ENCODE measurements at regions not wholly inside any gene's neighbourhood (a gene's known extent, or its start where the extent isn't known, plus 50 kb on each side); places are given as distances from the start of the nearest gene placed in this dataset.

GRCh38 chr2:8413589-8414135 is 268.2 kb upstream of the ID2 start:
- TF ChIP-seq ZNF274 (IDR thresholded peaks at IDR 0.05; ENCODE audit: low read depth, low read length) (no peak), SUZ12 (IDR thresholded peaks at IDR 0.05; ENCODE audit: extremely low read depth, insufficient read depth, insufficient read length) (no peak), YY1 (IDR thresholded peaks at IDR 0.05; ENCODE audit: insufficient read depth, insufficient read length) (no peak)
- Histone ChIP-seq H3K4me1 (ENCODE audit: insufficient read depth, insufficient read length) (peaks cover 4% of the 10 kb centered on the region), H3K9ac (ENCODE audit: insufficient read length, low read depth) (no peak overlapping the region), H3K4me3 (ENCODE audit: insufficient read length, low read depth) (no peak overlapping the region), H3K27me3 (ENCODE audit: insufficient read depth, insufficient read length) (no peaks in the 10 kb centered on the region), H3K9me3 (ENCODE audit: insufficient read depth, low read length) (no peaks in the 10 kb centered on the region), H3K36me3 (ENCODE audit: insufficient read depth, insufficient read length, low read length) (no peaks in the 10 kb centered on the region)
- no peak for DNase-seq (ENCODE audit: low read depth, low spot score)

DNA sequence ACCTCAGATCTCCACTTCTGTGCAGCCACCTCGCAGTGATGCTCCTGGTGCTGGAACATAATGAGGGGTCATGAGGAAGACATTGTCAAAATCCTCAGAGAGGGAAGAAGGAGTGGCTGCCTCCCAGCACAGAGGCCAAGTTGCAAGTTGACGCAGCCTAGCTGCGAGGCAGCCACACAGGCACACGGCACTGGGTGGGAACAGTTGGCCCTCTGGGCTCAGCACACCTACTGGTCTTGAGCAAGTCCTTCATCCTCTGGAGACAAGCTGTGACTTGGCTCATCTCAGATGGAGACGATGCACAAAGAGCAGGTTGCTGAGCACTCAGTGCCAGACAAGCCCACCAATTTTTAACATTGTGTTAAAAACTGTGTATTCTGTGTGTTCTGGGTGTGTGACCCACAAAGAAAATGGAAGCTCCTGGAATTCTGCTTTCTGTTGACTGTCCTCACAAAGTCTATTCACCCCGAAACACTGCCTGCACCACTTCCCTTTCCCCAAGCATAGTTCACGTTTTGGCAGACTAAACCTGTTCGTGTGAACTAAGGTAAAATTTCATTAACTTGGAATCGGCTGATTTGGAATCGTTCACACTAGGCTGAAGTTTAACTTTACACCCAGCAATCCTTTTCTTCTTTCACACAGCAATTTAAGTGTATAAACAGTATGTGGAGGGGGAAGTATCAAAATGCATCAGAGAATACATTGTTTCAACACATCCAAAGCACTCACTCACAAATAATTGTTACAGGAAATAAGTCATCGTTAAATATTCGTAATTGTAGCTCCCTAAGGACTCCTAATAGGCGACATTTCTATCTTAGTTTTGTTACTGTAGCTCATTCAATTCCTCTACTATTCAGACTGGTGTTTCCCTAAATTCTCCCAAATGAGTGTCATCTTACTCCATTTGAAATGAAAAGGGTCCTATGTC is 266.6 kb upstream of the ID2 start:
- H3K36me3 ChIP-seq (ENCODE audit: insufficient read depth, insufficient read length, low read length), result no peaks in the 10 kb centered on the region
- H3K27me3 ChIP-seq (ENCODE audit: insufficient read depth, insufficient read length), result no peaks in the 10 kb centered on the region
- DNase-seq (ENCODE audit: low read depth, low spot score), result no peak
- H3K4me3 ChIP-seq (ENCODE audit: insufficient read length, low read depth), result no peak overlapping the region
- H3K4me1 ChIP-seq (ENCODE audit: insufficient read depth, insufficient read length), result peaks cover 4% of the 10 kb centered on the region
- TF ChIP-seq YY1 (IDR thresholded peaks at IDR 0.05; ENCODE audit: insufficient read depth, insufficient read length), result no peak
- TF ChIP-seq ZNF274 (IDR thresholded peaks at IDR 0.05; ENCODE audit: low read depth, low read length), result no peak
- no peak for TF ChIP-seq SUZ12 (IDR thresholded peaks at IDR 0.05; ENCODE audit: extremely low read depth, insufficient read depth, insufficient read length)
- no peaks in the 10 kb centered on the region for H3K9me3 ChIP-seq (ENCODE audit: insufficient read depth, low read length)
- no peak overlapping the region for H3K9ac ChIP-seq (ENCODE audit: insufficient read length, low read depth)

- H3K4me1 ChIP-seq (ENCODE audit: insufficient read depth, insufficient read length), result peaks cover 4% of the 10 kb centered on the region
- TF ChIP-seq YY1 (IDR thresholded peaks at IDR 0.05; ENCODE audit: insufficient read depth, insufficient read length) (no peak), ZNF274 (IDR thresholded peaks at IDR 0.05; ENCODE audit: low read depth, low read length) (no peak), SUZ12 (IDR thresholded peaks at IDR 0.05; ENCODE audit: extremely low read depth, insufficient read depth, insufficient read length) (no peak)
These were observed 265.8 kb upstream of the ID2 start for GRCh38 chr2:8416001-8416571.

DNA sequence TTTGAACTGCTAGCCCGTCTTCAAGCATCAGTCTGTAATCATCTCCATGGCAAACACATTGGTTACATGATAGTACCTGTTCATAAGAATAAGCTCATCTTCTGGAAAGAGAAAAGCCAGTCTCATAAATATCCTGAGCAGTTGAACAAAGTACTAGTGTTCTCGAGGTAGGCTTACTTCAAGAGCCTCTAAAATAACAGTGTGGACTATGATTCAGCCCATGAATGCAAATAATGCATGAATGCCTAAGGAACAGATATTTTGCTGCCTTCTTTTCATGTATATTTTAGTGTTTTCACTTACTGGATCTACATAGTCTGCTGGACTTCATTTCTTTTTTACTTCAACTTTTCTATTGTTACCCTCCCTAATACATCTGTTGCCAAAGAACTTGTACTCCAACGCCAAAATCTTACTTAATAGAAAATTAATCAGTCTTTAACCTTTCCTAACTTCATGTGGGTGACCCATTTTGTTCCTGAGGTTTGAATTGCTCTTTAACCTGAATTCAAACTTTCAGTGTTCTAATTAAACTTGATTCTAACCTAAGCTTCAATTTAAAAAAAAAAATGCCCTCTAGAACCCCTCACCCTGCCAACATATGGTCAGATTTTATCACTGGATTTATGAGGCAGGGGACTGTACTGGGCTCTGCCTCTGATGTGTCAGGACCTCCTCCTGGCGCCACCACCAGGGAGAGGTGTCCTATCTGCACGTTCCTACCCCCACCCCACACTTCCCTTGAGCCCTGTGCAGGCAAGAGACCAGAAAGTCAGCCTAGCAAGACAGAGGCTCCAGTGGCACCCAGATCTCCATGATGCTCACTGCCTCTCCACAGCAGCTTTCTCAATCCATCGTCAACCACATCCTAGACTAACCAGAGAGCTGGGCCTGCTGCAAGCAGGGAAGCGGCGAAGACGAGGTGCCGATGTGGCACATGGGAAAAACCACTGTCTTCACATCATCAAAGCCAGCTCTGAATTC is 264.7 kb upstream of the ID2 start:
- H3K9ac ChIP-seq (ENCODE audit: insufficient read length, low read depth), result no peak overlapping the region
- H3K36me3 ChIP-seq (ENCODE audit: insufficient read depth, insufficient read length, low read length), result no peaks in the 10 kb centered on the region
- H3K9me3 ChIP-seq (ENCODE audit: insufficient read depth, low read length), result no peaks in the 10 kb centered on the region
- peaks cover 4% of the 10 kb centered on the region for H3K4me1 ChIP-seq (ENCODE audit: insufficient read depth, insufficient read length)
- TF ChIP-seq ZNF274 (IDR thresholded peaks at IDR 0.05; ENCODE audit: low read depth, low read length), result no peak
- TF ChIP-seq YY1 (IDR thresholded peaks at IDR 0.05; ENCODE audit: insufficient read depth, insufficient read length), result no peak
- TF ChIP-seq SUZ12 (IDR thresholded peaks at IDR 0.05; ENCODE audit: extremely low read depth, insufficient read depth, insufficient read length), result no peak
- no peaks in the 10 kb centered on the region for H3K27me3 ChIP-seq (ENCODE audit: insufficient read depth, insufficient read length)
- DNase-seq (ENCODE audit: low read depth, low spot score), result no peak
- H3K4me3 ChIP-seq (ENCODE audit: insufficient read length, low read depth), result no peak overlapping the region

More at GRCh38 chr2:8416001-8416571, 265.8 kb upstream of the ID2 start:
- DNase-seq (ENCODE audit: low read depth, low spot score), result no peak
- H3K9me3 ChIP-seq (ENCODE audit: insufficient read depth, low read length), result no peaks in the 10 kb centered on the region
- no peaks in the 10 kb centered on the region for H3K27me3 ChIP-seq (ENCODE audit: insufficient read depth, insufficient read length)
- H3K36me3 ChIP-seq (ENCODE audit: insufficient read depth, insufficient read length, low read length), result no peaks in the 10 kb centered on the region
- H3K9ac ChIP-seq (ENCODE audit: insufficient read length, low read depth), result no peak overlapping the region
- no peak overlapping the region for H3K4me3 ChIP-seq (ENCODE audit: insufficient read length, low read depth)

DNA sequence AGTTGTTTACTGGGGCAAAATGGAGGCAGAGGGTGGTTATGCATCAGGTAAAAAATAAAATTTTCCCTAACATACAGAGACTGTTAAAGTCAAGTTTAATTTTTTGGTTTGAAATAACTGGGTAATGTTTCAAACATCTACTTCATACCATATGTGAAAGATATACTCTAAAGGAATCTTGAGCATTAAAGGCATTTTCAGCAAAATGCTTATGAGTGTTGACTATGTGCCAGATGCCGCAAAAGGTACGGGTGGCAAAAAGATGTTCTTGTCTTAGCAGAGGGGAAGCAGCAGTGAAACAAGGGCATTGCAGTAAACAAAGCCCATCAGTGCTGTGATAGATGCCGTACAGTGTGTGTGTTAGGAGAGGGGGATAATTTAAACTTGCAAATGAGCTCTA is 263.1 kb upstream of the ID2 start:
- Histone ChIP-seq H3K9ac (ENCODE audit: insufficient read length, low read depth) (no peak overlapping the region), H3K9me3 (ENCODE audit: insufficient read depth, low read length) (no peaks in the 10 kb centered on the region), H3K4me1 (ENCODE audit: insufficient read depth, insufficient read length) (no peaks in the 10 kb centered on the region), H3K36me3 (ENCODE audit: insufficient read depth, insufficient read length, low read length) (no peaks in the 10 kb centered on the region), H3K27me3 (ENCODE audit: insufficient read depth, insufficient read length) (no peaks in the 10 kb centered on the region), H3K4me3 (ENCODE audit: insufficient read length, low read depth) (no peak overlapping the region)
- DNase-seq (ENCODE audit: low read depth, low spot score), result no peak
- TF ChIP-seq YY1 (IDR thresholded peaks at IDR 0.05; ENCODE audit: insufficient read depth, insufficient read length) (no peak), SUZ12 (IDR thresholded peaks at IDR 0.05; ENCODE audit: extremely low read depth, insufficient read depth, insufficient read length) (no peak), ZNF274 (IDR thresholded peaks at IDR 0.05; ENCODE audit: low read depth, low read length) (no peak)

GRCh38 chr2:8421658-8422449 is 260.0 kb upstream of the ID2 start:
- no peak overlapping the region for H3K4me3 ChIP-seq (ENCODE audit: insufficient read length, low read depth)
- no peak for DNase-seq (ENCODE audit: low read depth, low spot score)
- no peak for TF ChIP-seq ZNF274 (IDR thresholded peaks at IDR 0.05; ENCODE audit: low read depth, low read length)
- no peak for TF ChIP-seq YY1 (IDR thresholded peaks at IDR 0.05; ENCODE audit: insufficient read depth, insufficient read length)
- TF ChIP-seq SUZ12 (IDR thresholded peaks at IDR 0.05; ENCODE audit: extremely low read depth, insufficient read depth, insufficient read length), result no peak

More at GRCh38 chr2:8421658-8422449, 260.0 kb upstream of the ID2 start:
- Histone ChIP-seq H3K9me3 (ENCODE audit: insufficient read depth, low read length) (no peaks in the 10 kb centered on the region), H3K27me3 (ENCODE audit: insufficient read depth, insufficient read length) (no peaks in the 10 kb centered on the region), H3K36me3 (ENCODE audit: insufficient read depth, insufficient read length, low read length) (no peaks in the 10 kb centered on the region), H3K9ac (ENCODE audit: insufficient read length, low read depth) (no peak overlapping the region), H3K4me1 (ENCODE audit: insufficient read depth, insufficient read length) (no peaks in the 10 kb centered on the region)

Data from NT2/D1 (cell line).